ENCODE measurements at regions not wholly inside any gene's neighbourhood (a gene's known extent, or its start where the extent isn't known, plus 50 kb on each side); places are given as distances from the start of the nearest gene placed in this dataset.

GRCh38 chr11:32313477-32313876, 121.9 kb downstream of the WT1 start:
- TF ChIP-seq CTCF (IDR thresholded peaks at IDR 0.05): no peak
- TF ChIP-seq POLR2A (IDR thresholded peaks at IDR 0.05): no peak
